Heart left ventricle (tissue), 16 donors: ENCODE measurements at regions not wholly inside any gene's neighbourhood (a gene's known extent, or its start where the extent isn't known, plus 50 kb on each side); places are given as distances from the start of the nearest gene placed in this dataset.

ENCODE experiments used
- ATAC-seq, 4 donors: fragments of 200-7000 bp; cut with Tn5 transposase; one replicate each; pipeline ENCODE4 v1.9.1; 2020 to 2022; ENCODE audit warnings: moderate library complexity in 4 of 4, mild to moderate bottlenecking in 3 of 4, moderate number of reproducible peaks in 1 of 4
- DNase-seq, 5 donors: peaks; one replicate each; pipeline ENCODE4 v3.0.0-alpha.2; 2020
- H3K27ac ChIP-seq, 12 donors: fragments of 200-600 bp; sonication (generic) in 4 of 12; one replicate each; pipeline versions ENCODE4 v1.5.0 to v1.8.0; 2016 to 2022; ENCODE audit warnings: mild to moderate bottlenecking in 2 of 12
- H3K27me3 ChIP-seq, 9 donors: fragments of 200-600 bp; sonication (generic) in 2 of 9; one replicate each; pipeline versions ENCODE4 v1.5.1 to v1.8.0; 2016 to 2022; ENCODE audit warnings: mild to moderate bottlenecking in 3 of 9
- H3K36me3 ChIP-seq, 9 donors: fragments of 200-600 bp; sonication (generic) in 2 of 9; one replicate each; pipeline versions ENCODE4 v1.5.0 to v1.8.0; 2018 to 2022; ENCODE audit warnings: mild to moderate bottlenecking in 2 of 9
- H3K4me1 ChIP-seq, 12 donors: fragments of 200-600 bp; sonication (generic) in 4 of 12; one replicate each; pipeline versions ENCODE4 v1.5.0 to v1.8.0; 2016 to 2022; ENCODE audit warnings: mild to moderate bottlenecking in 3 of 12
- H3K4me3 ChIP-seq, 12 donors: fragments of 200-600 bp; sonication (generic) in 4 of 12; one replicate each; pipeline versions ENCODE4 v1.5.0 to v1.8.0; 2017 to 2022; ENCODE audit warnings: mild to moderate bottlenecking in 9 of 12, moderate library complexity in 4 of 12
- H3K9me3 ChIP-seq, 12 donors: fragments of 200-600 bp; sonication (generic) in 4 of 12; one replicate each; pipeline versions ENCODE4 v1.5.0 to v1.8.0; 2016 to 2022; ENCODE audit warnings: mild to moderate bottlenecking in 1 of 12
- CTCF ChIP-seq, 12 donors: fragments of 200-600 bp; sonication (generic) in 4 of 12; IDR thresholded peaks; one replicate each; pipeline versions ENCODE4 v1.5.0 to v1.8.0; 2018 to 2022; ENCODE audit warnings: antibody characterized with exemption in 12 of 12, mild to moderate bottlenecking in 5 of 12
- POLR2A ChIP-seq, 2 donors: fragments of 450-650 bp; IDR thresholded peaks; one replicate each; pipeline ENCODE4 v1.6.1; 2017; ENCODE audit warnings: antibody characterized with exemption in 2 of 2, mild to moderate bottlenecking in 2 of 2, moderate library complexity in 2 of 2
- WGBS, 4 donors: extraction: QIAGEN DNeasy Blood & Tissue Kit in 2 of 4; methylation state at CpG; one replicate each; pipeline versions ENCODE4 v1.1.5 to v1.1.7; 2013 to 2018; 5-methylcytosine and 5-hydroxymethylcytosine counted together
- intact Hi-C, 10 donors: fragments of 100-400 bp; cut with DNase I; formaldehyde crosslinking; loops; one replicate each; pipeline versions ENCODE4 v1.11.1 to v1.14.2; 2022
- donor health status: ischemic (EF 13 %, LVEDD 7.1; RV severe dilation, severe dysfunction).
- donor health status: healthy with polysubstance abuse.
- donor health status: DM: no; HTN: yes; CAD: no.
- donor health status: DM: no; HTN: no; CAD: no.
- donor health status: ischemic (EF 25% LVEDD 6.9; RV normal size, moderate dysfunction).
- donor health status: ischemic (EF 25% LVEDD 5.7; RV mildly dilated, moderate dysfunction).
- donor health status: healthy.
- donor health status: DM: yes; HTN: yes; CAD: no.
- donor health status: ischemic (EF 35%, LVEDD 5.7; RV mildly dilated, moderate dysfunction).
- donor health status: nonischemic (EF 11% LVEDD 7.7; RV severe dilation, severe dysfunction).
- donor health status: DM: yes; HTN: yes; CAD: no.
- donor health status: PGD.
- donor health status: ischemic (EF 29% LVEDD 5.4; RV normal size, mild dysfunction).
- donor health status: nonischemic (EF 23%, LVEDD 6.1; RV moderate dilation, normal function).

- TF ChIP-seq CTCF (IDR thresholded peaks at IDR 0.05) (no peak), POLR2A (IDR thresholded peaks at IDR 0.05) (no peak)
- H3K27me3 ChIP-seq, result no peaks in the 10 kb centered on the region
- H3K9me3 ChIP-seq, result peaks cover 0 to 9% (median 1%) of the 10 kb centered on the region in 12 donors
- WGBS, 4 donors, result 82 to 89% (median 87%) methylated on average over 23 of the region's 23 CpGs
- H3K27ac ChIP-seq, result no peak overlapping the region
- intact Hi-C loops, result no loop called here
- no peak overlapping the region for H3K4me3 ChIP-seq
- DNase-seq (no peak), ATAC-seq (no peak)
- no peaks in the 10 kb centered on the region for H3K4me1 ChIP-seq
- no peaks in the 10 kb centered on the region for H3K36me3 ChIP-seq
Observed at GRCh38 chr3:166810741-166811445, 569.2 kb downstream of the ZBBX start.

GRCh38 chr3:166809520-166809919, 570.6 kb downstream of the ZBBX start:
- ATAC-seq, result no peak
- intact Hi-C loops, result no loop called here
- no peaks in the 10 kb centered on the region for H3K4me1 ChIP-seq
- 77 to 83% (median 82%) methylated on average over 4 of the region's 4 CpGs for WGBS, 4 donors
- H3K27ac ChIP-seq, result no peak overlapping the region
- H3K27me3 ChIP-seq, result no peaks in the 10 kb centered on the region
- TF ChIP-seq POLR2A (IDR thresholded peaks at IDR 0.05) (no peak), CTCF (IDR thresholded peaks at IDR 0.05) (no peak)
- no peak overlapping the region for H3K4me3 ChIP-seq
- no peaks in the 10 kb centered on the region for H3K36me3 ChIP-seq
- H3K9me3 ChIP-seq, result peaks cover 0 to 10% (median 2%) of the 10 kb centered on the region in 12 donors
- no peak for DNase-seq

- H3K4me1 ChIP-seq, result no peaks in the 10 kb centered on the region
- intact Hi-C loops, result no loop called here
- no peak overlapping the region for H3K4me3 ChIP-seq
- DNase-seq, result no peak
- H3K36me3 ChIP-seq, result no peaks in the 10 kb centered on the region
- 77 to 81% (median 78%) methylated on average over 4 of the region's 4 CpGs for whole genome bisulfite sequencing, 4 donors
- no peaks in the 10 kb centered on the region for H3K27me3 ChIP-seq
- ATAC-seq, result no peak
- H3K27ac ChIP-seq, result no peak overlapping the region
- TF ChIP-seq POLR2A (IDR thresholded peaks at IDR 0.05) (no peak), CTCF (IDR thresholded peaks at IDR 0.05) (no peak)
- H3K9me3 ChIP-seq, result peaks cover 0 to 8% (median 0%) of the 10 kb centered on the region in 12 donors
Observed at GRCh38 chr3:166788936-166789335, 591.2 kb downstream of the ZBBX start.

- no peak for ATAC-seq
- Histone ChIP-seq H3K9me3 (peaks cover 0 to 9% (median 0%) of the 10 kb centered on the region in 12 donors), H3K27me3 (no peaks in the 10 kb centered on the region), H3K27ac (no peak overlapping the region), H3K4me1 (no peaks in the 10 kb centered on the region), H3K4me3 (no peak overlapping the region), H3K36me3 (no peaks in the 10 kb centered on the region)
- intact Hi-C loops, result no loop called here
- no peak for DNase-seq
- WGBS, 4 donors, result 32 to 41% (median 36%) methylated on average over 2 of the region's 2 CpGs
- no peak for TF ChIP-seq POLR2A (IDR thresholded peaks at IDR 0.05)
- TF ChIP-seq CTCF (IDR thresholded peaks at IDR 0.05), result no peak
Observed at GRCh38 chr3:166785876-166786275, 594.2 kb downstream of the ZBBX start.
